GM23338 (cell line): ENCODE measurements at regions not wholly inside any gene's neighbourhood (a gene's known extent, or its start where the extent isn't known, plus 50 kb on each side); places are given as distances from the start of the nearest gene placed in this dataset.

Experiments
- EZH2 ChIP-seq: fragments of 200-600 bp; sonication (generic); IDR thresholded peaks from one replicate; pipeline ENCODE4 v1.8.0; 2017; ENCODE audit warnings: antibody characterized with exemption, mild to moderate bottlenecking, low read depth; ENCODE audit not compliant: unreplicated experiment
- JUNB ChIP-seq: IDR thresholded peaks from one replicate; pipeline ENCODE4 v1.6.1; 2016; ENCODE audit warnings: antibody characterized with exemption; ENCODE audit not compliant: unreplicated experiment
- NANOG ChIP-seq: IDR thresholded peaks from 2 replicates; pipeline ENCODE4 v1.6.1; 2016; ENCODE audit warnings: antibody characterized with exemption, borderline replicate concordance
- POLR2AphosphoS5 ChIP-seq: IDR thresholded peaks from 2 replicates; pipeline ENCODE4 v1.6.1; 2016; ENCODE audit warnings: antibody characterized with exemption, low read depth
- REST ChIP-seq: IDR thresholded peaks from one replicate; pipeline ENCODE4 v1.6.1; 2018; ENCODE audit warnings: antibody characterized with exemption; ENCODE audit not compliant: unreplicated experiment
- ZNF114 ChIP-seq: fragments of 250-450 bp; sonication (Bioruptor Pico); IDR thresholded peaks from 2 replicates; pipeline ENCODE4 v1.5.0; 2020; ENCODE audit warnings: mild to moderate bottlenecking, moderate library complexity
- ZNF462 ChIP-seq: fragments of 250-450 bp; sonication (Bioruptor Pico); IDR thresholded peaks from 2 replicates; pipeline ENCODE4 v1.5.0; 2020; ENCODE audit warnings: mild to moderate bottlenecking, moderate library complexity

GRCh38 chrX:40805404-40805803, 70.1 kb upstream of the MED14 start (continued):
- TF ChIP-seq ZNF462 (CRISPR knock-in tag) (no peak), ZNF114 (CRISPR knock-in tag) (no peak), EZH2 (no peak), NANOG (no peak), JUNB (no peak), REST (no peak), POLR2AphosphoS5 (no peak)
